Keratinocyte (primary cell): ENCODE measurements at regions not wholly inside any gene's neighbourhood (a gene's known extent, or its start where the extent isn't known, plus 50 kb on each side); places are given as distances from the start of the nearest gene placed in this dataset.

Source experiments
- DNase-seq: peaks from one replicate; pipeline ENCODE4 v3.0.0-alpha.2; 2011; ENCODE audit warnings: low read depth, missing footprints, low spot score
- FAIRE-seq: peaks from 2 replicates; lab custom pipeline; 2011; peaks lifted over from hg19 to GRCh38; lab: Jason Lieb, UNC
- H2AFZ ChIP-seq: 2 replicates; pipeline ENCODE4 v1.6.0; 2012; ENCODE audit warnings: low read length, control low read depth, inconsistent platforms; ENCODE audit not compliant: control insufficient read depth
- H3K27ac ChIP-seq: 2 replicates; pipeline ENCODE4 v1.5.1; 2011; ENCODE audit warnings: low read length; ENCODE audit not compliant: control insufficient read depth, insufficient read depth
- H3K27me3 ChIP-seq: 3 replicates; pipeline ENCODE4 v1.6.0; 2011; ENCODE audit warnings: low read length; ENCODE audit not compliant: control insufficient read depth, insufficient read depth; ENCODE audit errors: extremely low read depth
- H3K36me3 ChIP-seq, 2 experiments: 2 replicates in 1 of 2; 3 replicates in 1 of 2; pipeline ENCODE4 v1.5.1; 2011; ENCODE audit warnings: low read length in 2 of 2, mild to moderate bottlenecking in 1 of 2; ENCODE audit not compliant: control insufficient read depth in 2 of 2, insufficient read depth in 2 of 2; ENCODE audit errors: extremely low read depth in 1 of 2
- H3K4me1 ChIP-seq: 3 replicates; pipeline ENCODE4 v1.5.1; 2011; ENCODE audit warnings: low read length; ENCODE audit not compliant: control insufficient read depth, insufficient read depth; ENCODE audit errors: extremely low read depth
- H3K4me2 ChIP-seq: 3 replicates; pipeline ENCODE4 v1.6.0; 2011; ENCODE audit warnings: low read depth, low read length; ENCODE audit not compliant: control insufficient read depth, insufficient read depth; ENCODE audit errors: extremely low read depth
- H3K4me3 ChIP-seq, 3 experiments: fragments of 200-600 bp in 1 of 3; sonication (generic) in 1 of 3; 2 replicates in 2 of 3; 3 replicates in 1 of 3; pipeline ENCODE4 v1.5.1; 2011 to 2016; ENCODE audit warnings: low read length in 3 of 3, mild to moderate bottlenecking in 3 of 3, control low read depth in 2 of 3, inconsistent platforms in 1 of 3, low read depth in 1 of 3, mixed read lengths in 1 of 3, mixed run types in 1 of 3, moderate library complexity in 1 of 3; ENCODE audit not compliant: control insufficient read depth in 2 of 3, insufficient read depth in 2 of 3; ENCODE audit errors: extremely low read depth in 1 of 3
- H3K79me2 ChIP-seq: 2 replicates; pipeline ENCODE4 v1.6.0; 2012; ENCODE audit warnings: low read length; ENCODE audit not compliant: control insufficient read depth, insufficient read depth
- H3K9ac ChIP-seq: 3 replicates; pipeline ENCODE4 v1.6.0; 2011; ENCODE audit warnings: low read length; ENCODE audit not compliant: control insufficient read depth, insufficient read depth; ENCODE audit errors: extremely low read depth
- H3K9me1 ChIP-seq: 3 replicates; pipeline ENCODE4 v1.6.0; 2011; ENCODE audit warnings: low read length; ENCODE audit not compliant: control insufficient read depth, insufficient read depth; ENCODE audit errors: extremely low read depth
- H3K9me3 ChIP-seq: 2 replicates; pipeline ENCODE4 v1.5.1; 2012; ENCODE audit warnings: low read depth, low read length; ENCODE audit not compliant: control insufficient read depth
- H4K20me1 ChIP-seq: 3 replicates; pipeline ENCODE4 v1.6.0; 2011; ENCODE audit warnings: low read length; ENCODE audit not compliant: control insufficient read depth, insufficient read depth; ENCODE audit errors: extremely low read depth
- CTCF ChIP-seq, 3 experiments: IDR thresholded peaks in 1 of 3; conservative IDR thresholded peaks in 1 of 3; optimal IDR thresholded peaks in 1 of 3; 2 replicates in 2 of 3; 3 replicates in 1 of 3; pipeline versions ENCODE3 to v1.5.1; 2011; ENCODE audit warnings: low read length in 3 of 3, mild to moderate bottlenecking in 3 of 3, moderate library complexity in 2 of 3, control low read depth in 1 of 3, inconsistent platforms in 1 of 3; ENCODE audit not compliant: insufficient read depth in 2 of 3; ENCODE audit errors: extremely low read depth in 1 of 3
- EZH2 ChIP-seq: IDR thresholded peaks from one replicate; pipeline ENCODE4 v1.6.1; 2012; ENCODE audit warnings: inconsistent platforms, mild to moderate bottlenecking, low read length, moderate library complexity
- dilution Hi-C: fragments of 300-500 bp; cut with MboI; formaldehyde crosslinking; loops from one replicate; pipeline ENCODE4 v1.7.0; 2020; ENCODE audit warnings: low sequenced_read_pairs; ENCODE audit not compliant: extremely low pct_ligation_motif_present

DNA sequence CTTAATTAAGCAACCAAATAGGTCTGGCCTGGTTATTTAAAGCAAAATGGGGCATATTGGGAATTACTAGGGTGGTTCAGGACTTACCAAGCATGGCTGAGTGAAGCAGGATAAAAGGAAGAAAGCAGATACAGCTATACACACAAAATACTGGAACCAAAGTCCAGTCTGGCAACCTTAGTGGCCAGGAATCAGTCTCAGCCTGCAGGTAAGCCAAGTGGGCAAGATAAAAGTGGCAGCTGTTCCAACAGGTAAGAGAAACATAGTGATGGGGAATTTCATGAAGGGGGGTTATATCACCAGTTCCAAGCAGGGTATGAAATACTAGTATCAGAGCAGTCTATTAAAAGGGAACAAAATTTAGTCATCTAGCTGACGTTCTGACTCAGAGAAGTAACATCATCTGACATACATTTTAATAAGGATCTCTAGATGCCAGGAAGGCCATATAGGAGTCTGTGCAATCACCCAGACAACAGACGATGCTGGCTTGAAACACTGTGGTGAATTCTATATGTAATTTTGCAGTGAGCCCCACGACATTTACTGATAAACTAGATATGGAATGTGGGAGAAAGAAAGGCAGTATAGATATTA lies 292.1 kb upstream of the HSF2 start:
- no peaks in the 10 kb centered on the region for H3K9me1 ChIP-seq

DNA sequence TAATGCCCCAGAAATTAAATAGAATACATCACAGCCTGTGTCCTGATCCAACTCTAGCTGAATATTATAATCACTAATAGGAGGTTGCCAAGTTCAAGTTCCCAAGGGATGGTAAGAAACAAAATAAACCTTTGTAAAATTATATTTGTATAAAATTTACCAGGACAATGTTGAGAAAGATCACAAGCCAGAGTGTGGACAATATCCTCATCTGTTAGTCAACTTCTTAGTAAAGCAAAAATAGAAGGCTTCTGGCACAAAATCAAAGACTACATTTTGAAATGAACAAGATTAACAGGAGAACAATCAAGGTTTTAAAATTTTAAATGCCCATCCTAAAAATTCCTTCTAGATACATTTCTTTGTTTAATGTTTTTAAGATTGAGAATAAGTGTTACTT lies 290.4 kb upstream of the HSF2 start:
- Histone ChIP-seq H3K9ac (no peak overlapping the region), H3K4me2 (no peak overlapping the region), H3K4me3 (no peak overlapping the region), H3K27ac (no peak overlapping the region), H3K79me2 (no peaks in the 10 kb centered on the region), H3K9me3 (no peaks in the 10 kb centered on the region), H3K36me3 (no peaks in the 10 kb centered on the region), H3K27me3 (no peaks in the 10 kb centered on the region), H4K20me1 (no peaks in the 10 kb centered on the region), H2AFZ (no peak overlapping the region), H3K9me1 (no peaks in the 10 kb centered on the region), H3K4me1 (no peaks in the 10 kb centered on the region)
- DNase-seq (no peak), FAIRE-seq (no peak)
- TF ChIP-seq EZH2 (no peak), CTCF (optimal IDR thresholded peaks at IDR 0.05 in 1 of 3, IDR thresholded peaks at IDR 0.05 in 1 of 3, conservative IDR thresholded peaks at IDR 0.05 in 1 of 3; ENCODE audit: extremely low read depth in 1 of 3, insufficient read depth in 2 of 3, low read length in 3 of 3) (no peak)
- dilution Hi-C loops = no loop called here

More for the DNA sequence above, 292.1 kb upstream of the HSF2 start:
- Histone ChIP-seq H3K36me3 (no peaks in the 10 kb centered on the region), H3K9ac (no peak overlapping the region), H3K27me3 (no peaks in the 10 kb centered on the region), H4K20me1 (no peaks in the 10 kb centered on the region), H3K79me2 (no peaks in the 10 kb centered on the region), H3K4me3 (no peak overlapping the region), H3K4me2 (no peak overlapping the region), H3K9me3 (no peaks in the 10 kb centered on the region), H3K4me1 (no peaks in the 10 kb centered on the region), H2AFZ (no peak overlapping the region), H3K27ac (no peak overlapping the region)
- dilution Hi-C loops = no loop called here
- no peak for DNase-seq
- TF ChIP-seq EZH2 (no peak), CTCF (optimal IDR thresholded peaks at IDR 0.05 in 1 of 3, IDR thresholded peaks at IDR 0.05 in 1 of 3, conservative IDR thresholded peaks at IDR 0.05 in 1 of 3; ENCODE audit: extremely low read depth in 1 of 3, insufficient read depth in 2 of 3, low read length in 3 of 3) (no peak)
- FAIRE-seq = no peak
